Thoracic aorta (tissue), 2 donors: ENCODE measurements at regions not wholly inside any gene's neighbourhood (a gene's known extent, or its start where the extent isn't known, plus 50 kb on each side); places are given as distances from the start of the nearest gene placed in this dataset.

ENCODE experiments used
- ATAC-seq: fragments of 150-250 bp; one replicate; pipeline ENCODE4 v1.8.0; 2017; ENCODE audit warnings: low read depth; ENCODE audit not compliant: insufficient number of reproducible peaks, low FRiP score
- DNase-seq: peaks from one replicate; pipeline ENCODE4 v3.0.0-alpha.2; 2020; ENCODE audit warnings: low spot score
- H3K27ac ChIP-seq, 2 donors: fragments of 200-600 bp; sonication (generic); 1 replicate in 1 of 2; 2 replicates in 1 of 2; pipeline ENCODE4 v1.5.1; 2016; ENCODE audit warnings: mild to moderate bottlenecking in 2 of 2, moderate library complexity in 2 of 2
- H3K27me3 ChIP-seq: fragments of 200-600 bp; sonication (generic); replicated peaks from 2 replicates; pipeline ENCODE4 v1.6.0; 2016; ENCODE audit warnings: mild to moderate bottlenecking; ENCODE audit not compliant: insufficient read depth
- H3K36me3 ChIP-seq: fragments of 200-600 bp; sonication (generic); one replicate; pipeline ENCODE4 v1.5.1; 2016
- H3K4me1 ChIP-seq, 2 donors: fragments of 200-600 bp; sonication (generic); 1 replicate in 1 of 2; 2 replicates in 1 of 2; pipeline versions ENCODE4 v1.5.1 to v1.6.0; 2016; ENCODE audit warnings: low read depth in 2 of 2, mild to moderate bottlenecking in 1 of 2; ENCODE audit not compliant: control insufficient read depth in 1 of 2
- H3K4me3 ChIP-seq: fragments of 200-600 bp; sonication (generic); 2 replicates; pipeline ENCODE4 v1.5.1; 2016; ENCODE audit warnings: mild to moderate bottlenecking
- H3K9me3 ChIP-seq: fragments of 200-600 bp; sonication (generic); 2 replicates; pipeline ENCODE4 v1.5.1; 2016
- CTCF ChIP-seq: fragments of 200-600 bp; sonication (generic); IDR thresholded peaks from one replicate; pipeline ENCODE4 v1.5.1; 2019; ENCODE audit warnings: antibody characterized with exemption

- no peak overlapping the region for H3K27ac ChIP-seq
- no peak overlapping the region for H3K4me3 ChIP-seq
- no peaks in the 10 kb centered on the region for H3K36me3 ChIP-seq
- no peaks in the 10 kb centered on the region for H3K27me3 ChIP-seq
- DNase-seq (no peak), ATAC-seq (no peak)
- no peaks in the 10 kb centered on the region for H3K9me3 ChIP-seq
- TF ChIP-seq CTCF = no peak
- H3K4me1 ChIP-seq = no peaks in the 10 kb centered on the region
Observed at GRCh38 chr5:167798448-167798847, 493.0 kb upstream of the WWC1 start.

- DNase-seq = no peak
Observed at GRCh38 chr5:167800427-167800826, 491.0 kb upstream of the WWC1 start.

GRCh38 chr5:167801999-167802398, 489.4 kb upstream of the WWC1 start:
- no peak for TF ChIP-seq CTCF

More at GRCh38 chr5:167800427-167800826, 491.0 kb upstream of the WWC1 start:
- no peak for TF ChIP-seq CTCF
- no peak overlapping the region for H3K27ac ChIP-seq
- no peaks in the 10 kb centered on the region for H3K4me1 ChIP-seq
- no peaks in the 10 kb centered on the region for H3K27me3 ChIP-seq
- ATAC-seq = no peak
- no peaks in the 10 kb centered on the region for H3K36me3 ChIP-seq
- H3K9me3 ChIP-seq = no peaks in the 10 kb centered on the region
- H3K4me3 ChIP-seq = no peak overlapping the region

GRCh38 chr5:167802755-167803431, 488.6 kb upstream of the WWC1 start:
- no peak for TF ChIP-seq CTCF
- DNase-seq (no peak), ATAC-seq (no peak)
- H3K9me3 ChIP-seq = no peaks in the 10 kb centered on the region
- no peak overlapping the region for H3K4me3 ChIP-seq
- no peak overlapping the region for H3K27ac ChIP-seq
- no peaks in the 10 kb centered on the region for H3K4me1 ChIP-seq
- no peaks in the 10 kb centered on the region for H3K36me3 ChIP-seq
- no peaks in the 10 kb centered on the region for H3K27me3 ChIP-seq

More at GRCh38 chr5:167801999-167802398, 489.4 kb upstream of the WWC1 start:
- Histone ChIP-seq H3K9me3 (no peaks in the 10 kb centered on the region), H3K27ac (no peak overlapping the region), H3K27me3 (no peaks in the 10 kb centered on the region), H3K4me1 (no peaks in the 10 kb centered on the region), H3K4me3 (no peak overlapping the region), H3K36me3 (no peaks in the 10 kb centered on the region)
- DNase-seq (no peak), ATAC-seq (no peak)

- H3K4me3 ChIP-seq = no peak overlapping the region
- H3K27me3 ChIP-seq = no peaks in the 10 kb centered on the region
- ATAC-seq (no peak), DNase-seq (no peak)
- no peaks in the 10 kb centered on the region for H3K4me1 ChIP-seq
- no peaks in the 10 kb centered on the region for H3K36me3 ChIP-seq
- H3K27ac ChIP-seq = no peak overlapping the region
- TF ChIP-seq CTCF = no peak
- H3K9me3 ChIP-seq = no peaks in the 10 kb centered on the region
Observed at GRCh38 chr5:167804512-167805220, 486.8 kb upstream of the WWC1 start.
